Activated B cell treated with CpG ODN at 0.5 μM for 24 hours (primary cell): ENCODE measurements at regions not wholly inside any gene's neighbourhood (a gene's known extent, or its start where the extent isn't known, plus 50 kb on each side); places are given as distances from the start of the nearest gene placed in this dataset.

Source experiments
- ATAC-seq: fragments of 200-7000 bp; cut with Tn5 transposase; one replicate; pipeline ENCODE4 v1.10.0; 2021; ENCODE audit warnings: low read depth, mild to moderate bottlenecking, moderate library complexity
- CTCF ChIA-PET: fragments of 350-600 bp; sonication (Branson Sonifier 250); formaldehyde crosslinking; loops from one replicate; lab custom pipeline; 2021; ENCODE audit warnings: antibody characterized with exemption; lab: Charles Lee
- POLR2A ChIA-PET: fragments of 350-600 bp; sonication (Branson Sonifier 250); formaldehyde crosslinking; loops from one replicate; lab custom pipeline; 2021; ENCODE audit warnings: antibody characterized with exemption; lab: Charles Lee
- DNase-seq: peaks from one replicate; pipeline ENCODE4 v3.0.0; 2022
- H3K27ac Mint-ChIP-seq: one replicate; pipeline ENCODE4 v1.8.0; 2020; ENCODE audit warnings: mixed read lengths
- H3K27me3 Mint-ChIP-seq: one replicate; pipeline ENCODE4 v1.8.0; 2021; ENCODE audit warnings: mixed read lengths
- H3K36me3 Mint-ChIP-seq: one replicate; pipeline ENCODE4 v1.8.0; 2021; ENCODE audit warnings: low read depth, mixed read lengths
- H3K4me1 Mint-ChIP-seq: one replicate; pipeline ENCODE4 v1.8.0; 2021; ENCODE audit warnings: mixed read lengths
- H3K4me3 Mint-ChIP-seq: one replicate; pipeline ENCODE4 v1.8.0; 2020; ENCODE audit warnings: mild to moderate bottlenecking, mixed read lengths
- H3K9me3 Mint-ChIP-seq: one replicate; pipeline ENCODE4 v1.8.0; 2020; ENCODE audit warnings: mixed read lengths
- CTCF ChIP-seq: fragments of 200-600 bp; IDR thresholded peaks from one replicate; pipeline ENCODE4 v1.8.0; 2022; ENCODE audit warnings: antibody characterized with exemption, mild to moderate bottlenecking
- intact Hi-C: fragments of 100-400 bp; cut with micrococcal nuclease; formaldehyde crosslinking; loops from one replicate; pipeline ENCODE4 v1.15.1; 2024

GRCh38 chr5:24817966-24818365, 173.2 kb upstream of the CDH10 start:
- Mint-ChIP-seq H3K9me3 (peaks cover 8% of the 10 kb centered on the region), H3K27ac (no peak overlapping the region), H3K4me1 (no peaks in the 10 kb centered on the region), H3K36me3 (no peaks in the 10 kb centered on the region), H3K4me3 (no peak overlapping the region), H3K27me3 (no peaks in the 10 kb centered on the region)
- intact Hi-C loops = no loop called here
- CTCF ChIA-PET = no interaction called here
- no peak for TF ChIP-seq CTCF
- ATAC-seq = no peak
- POLR2A ChIA-PET = no interaction called here
- DNase-seq = no peak

- DNase-seq (no peak), ATAC-seq (no peak)
- Mint-ChIP-seq H3K27me3 (no peaks in the 10 kb centered on the region), H3K4me3 (no peak overlapping the region), H3K36me3 (no peaks in the 10 kb centered on the region), H3K9me3 (peaks cover 8% of the 10 kb centered on the region), H3K4me1 (no peaks in the 10 kb centered on the region), H3K27ac (no peak overlapping the region)
- TF ChIP-seq CTCF = no peak
- intact Hi-C loops = no loop called here
- POLR2A ChIA-PET = no interaction called here
- CTCF ChIA-PET = no interaction called here
Observed at GRCh38 chr5:24816206-24816605, 171.4 kb upstream of the CDH10 start.

- TF ChIP-seq CTCF = no peak
- ChIA-PET CTCF (no interaction called here), POLR2A (no interaction called here)
- intact Hi-C loops = no loop called here
- no peak for DNase-seq
- H3K27ac Mint-ChIP-seq = no peak overlapping the region
- H3K9me3 Mint-ChIP-seq = peaks cover 8% of the 10 kb centered on the region
- no peaks in the 10 kb centered on the region for H3K4me1 Mint-ChIP-seq
- no peak for ATAC-seq
- no peak overlapping the region for H3K4me3 Mint-ChIP-seq
- H3K27me3 Mint-ChIP-seq = no peaks in the 10 kb centered on the region
- no peaks in the 10 kb centered on the region for H3K36me3 Mint-ChIP-seq
Observed at GRCh38 chr5:24805230-24805629, 160.5 kb upstream of the CDH10 start.

- DNase-seq (no peak), ATAC-seq (no peak)
- Mint-ChIP-seq H3K27ac (no peak overlapping the region), H3K27me3 (no peaks in the 10 kb centered on the region), H3K36me3 (no peaks in the 10 kb centered on the region), H3K4me3 (no peak overlapping the region), H3K9me3 (peaks cover 8% of the 10 kb centered on the region), H3K4me1 (no peaks in the 10 kb centered on the region)
- intact Hi-C loops = no loop called here
- TF ChIP-seq CTCF = no peak
- CTCF ChIA-PET = no interaction called here
- POLR2A ChIA-PET = no interaction called here
Observed at GRCh38 chr5:24804221-24804681, 159.5 kb upstream of the CDH10 start.

- no peaks in the 10 kb centered on the region for H3K36me3 Mint-ChIP-seq
- H3K4me1 Mint-ChIP-seq = no peaks in the 10 kb centered on the region
- TF ChIP-seq CTCF = no peak
- ATAC-seq = no peak
- no peak overlapping the region for H3K4me3 Mint-ChIP-seq
- no peak for DNase-seq
- H3K27me3 Mint-ChIP-seq = no peaks in the 10 kb centered on the region
- ChIA-PET CTCF (no interaction called here), POLR2A (no interaction called here)
- H3K9me3 Mint-ChIP-seq = peaks cover 8% of the 10 kb centered on the region
- H3K27ac Mint-ChIP-seq = no peak overlapping the region
- intact Hi-C loops = no loop called here
Observed at GRCh38 chr5:24791326-24791725, 146.5 kb upstream of the CDH10 start.
